GM23248 (cell line): ENCODE measurements at regions not wholly inside any gene's neighbourhood (a gene's known extent, or its start where the extent isn't known, plus 50 kb on each side); places are given as distances from the start of the nearest gene placed in this dataset.

Experiments used
- DNase-seq: peaks from one replicate; pipeline ENCODE4 v3.0.0-alpha.2; 2015
- H2AFZ ChIP-seq: fragments of 200-600 bp; sonication (generic); 2 replicates; pipeline ENCODE4 v1.6.1; 2016; ENCODE audit warnings: antibody characterized with exemption
- H3F3A ChIP-seq: fragments of 200-600 bp; sonication (generic); 2 replicates; pipeline ENCODE4 v1.6.1; 2016; ENCODE audit warnings: mild to moderate bottlenecking, antibody characterized with exemption, mixed run types; ENCODE audit not compliant: insufficient read depth
- H3K27ac ChIP-seq: fragments of 200-600 bp; sonication (generic); 2 replicates; pipeline ENCODE4 v1.5.1; 2016; ENCODE audit warnings: mild to moderate bottlenecking
- H3K27me3 ChIP-seq: fragments of 200-600 bp; sonication (generic); replicated peaks from 2 replicates; pipeline ENCODE4 v1.6.1; 2016; ENCODE audit warnings: mild to moderate bottlenecking; ENCODE audit not compliant: insufficient read depth
- H3K36me3 ChIP-seq: fragments of 200-600 bp; sonication (generic); 2 replicates; pipeline ENCODE4 v1.6.1; 2016; ENCODE audit warnings: low read depth, mild to moderate bottlenecking
- H3K4me1 ChIP-seq: fragments of 200-600 bp; sonication (generic); 2 replicates; pipeline ENCODE4 v1.6.1; 2016; ENCODE audit warnings: mild to moderate bottlenecking; ENCODE audit not compliant: insufficient read depth
- H3K4me2 ChIP-seq: fragments of 200-600 bp; sonication (generic); one replicate; pipeline ENCODE4 v1.6.1; 2016; ENCODE audit warnings: mild to moderate bottlenecking; ENCODE audit not compliant: unreplicated experiment
- H3K4me3 ChIP-seq: fragments of 200-600 bp; sonication (generic); 2 replicates; pipeline ENCODE4 v1.5.1; 2016; ENCODE audit warnings: mild to moderate bottlenecking
- H3K79me2 ChIP-seq: fragments of 200-600 bp; sonication (generic); 2 replicates; pipeline ENCODE4 v1.6.1; 2016; ENCODE audit warnings: mild to moderate bottlenecking; ENCODE audit not compliant: insufficient read depth
- H3K9ac ChIP-seq: fragments of 200-600 bp; sonication (generic); 2 replicates; pipeline ENCODE4 v1.6.1; 2016; ENCODE audit warnings: mild to moderate bottlenecking
- H3K9me2 ChIP-seq: fragments of 200-600 bp; sonication (generic); 2 replicates; pipeline ENCODE4 v1.6.1; 2016; ENCODE audit warnings: mixed run types, mild to moderate bottlenecking, moderate library complexity; ENCODE audit not compliant: insufficient read depth
- H3K9me3 ChIP-seq: fragments of 200-600 bp; sonication (generic); one replicate; pipeline ENCODE4 v1.6.1; 2017; ENCODE audit warnings: low read depth
- H4K20me1 ChIP-seq: fragments of 200-600 bp; sonication (generic); 2 replicates; pipeline ENCODE4 v1.6.0; 2016; ENCODE audit not compliant: insufficient read depth
- EZH2 ChIP-seq: fragments of 200-600 bp; sonication (generic); IDR thresholded peaks from 2 replicates; pipeline ENCODE4 v1.6.1; 2018; ENCODE audit warnings: antibody characterized with exemption, mild to moderate bottlenecking; ENCODE audit not compliant: insufficient read depth, poor library complexity, severe bottlenecking
- EZH2phosphoT487 ChIP-seq: fragments of 200-600 bp; sonication (generic); IDR thresholded peaks from 2 replicates; pipeline ENCODE4 v1.6.1; 2018; ENCODE audit warnings: antibody characterized with exemption, moderate library complexity, mild to moderate bottlenecking, low read depth; ENCODE audit not compliant: insufficient read depth
- WGBS, 2 experiments: methylation state at CpG; one replicate each; pipeline ENCODE4 v1.1.6; 2015 to 2017; ENCODE audit warnings: low lambda C conversion rate in 2 of 2, low coverage in 1 of 2; ENCODE audit errors: missing lambda C conversion rate in 2 of 2; 5-methylcytosine and 5-hydroxymethylcytosine counted together
- in situ Hi-C: fragments of 300-500 bp; cut with MboI; formaldehyde crosslinking; loops from 2 replicates; pipeline ENCODE4 v1.15.0; 2020

GRCh38 chr13:75010941-75011340 lies 471.0 kb downstream of the TBC1D4 start:
- in situ Hi-C loops = no loop called here
- no peaks in the 10 kb centered on the region for H3K9me3 ChIP-seq
- peaks cover 11% of the 10 kb centered on the region for H3K27me3 ChIP-seq
- no peaks in the 10 kb centered on the region for H3K9me2 ChIP-seq
- no peaks in the 10 kb centered on the region for H3K79me2 ChIP-seq
- H3K4me1 ChIP-seq = no peaks in the 10 kb centered on the region
- H3K4me3 ChIP-seq = no peak overlapping the region
- H2AFZ ChIP-seq = no peak overlapping the region
- TF ChIP-seq EZH2 = no peak
- TF ChIP-seq EZH2phosphoT487 = no peak
- H3K9ac ChIP-seq = no peak overlapping the region
- no peaks in the 10 kb centered on the region for H4K20me1 ChIP-seq
- H3K4me2 ChIP-seq = no peak overlapping the region
- H3K27ac ChIP-seq = no peak overlapping the region
- H3F3A ChIP-seq = no peaks in the 10 kb centered on the region
- DNase-seq = no peak
- H3K36me3 ChIP-seq = no peaks in the 10 kb centered on the region
- 37 to 41% methylated on average over 4 of the region's 4 CpGs for WGBS, 2 experiments

- H3K27me3 ChIP-seq = peaks cover 9% of the 10 kb centered on the region
- TF ChIP-seq EZH2phosphoT487 (no peak), EZH2 (no peak)
- no peaks in the 10 kb centered on the region for H3K9me3 ChIP-seq
- in situ Hi-C loops = no loop called here
- H4K20me1 ChIP-seq = no peaks in the 10 kb centered on the region
- DNase-seq = no peak
- H3K27ac ChIP-seq = no peak overlapping the region
- no peaks in the 10 kb centered on the region for H3K4me1 ChIP-seq
- H3K4me2 ChIP-seq = no peak overlapping the region
- H3K36me3 ChIP-seq = no peaks in the 10 kb centered on the region
- no peak overlapping the region for H2AFZ ChIP-seq
- no peak overlapping the region for H3K4me3 ChIP-seq
- no peak overlapping the region for H3K9ac ChIP-seq
- no peaks in the 10 kb centered on the region for H3F3A ChIP-seq
- no peaks in the 10 kb centered on the region for H3K9me2 ChIP-seq
- no peaks in the 10 kb centered on the region for H3K79me2 ChIP-seq
Observed at GRCh38 chr13:75008926-75009325, 473.0 kb downstream of the TBC1D4 start.

- no peak for TF ChIP-seq EZH2
- no peak for TF ChIP-seq EZH2phosphoT487
- in situ Hi-C loops = no loop called here
Observed at GRCh38 chr13:74990992-74991391, 491.0 kb downstream of the TBC1D4 start.

GRCh38 chr13:74987124-74987690 lies 494.8 kb downstream of the TBC1D4 start:
- H3K27ac ChIP-seq = no peak overlapping the region
- no peaks in the 10 kb centered on the region for H3K9me2 ChIP-seq
- no peaks in the 10 kb centered on the region for H3F3A ChIP-seq
- TF ChIP-seq EZH2phosphoT487 (no peak), EZH2 (no peak)
- in situ Hi-C loops = no loop called here
- H3K9ac ChIP-seq = no peak overlapping the region
- no peaks in the 10 kb centered on the region for H4K20me1 ChIP-seq
- H3K4me2 ChIP-seq = no peak overlapping the region
- no peaks in the 10 kb centered on the region for H3K36me3 ChIP-seq
- H3K79me2 ChIP-seq = no peaks in the 10 kb centered on the region
- H3K27me3 ChIP-seq = no peaks in the 10 kb centered on the region
- DNase-seq = no peak
- no peak overlapping the region for H2AFZ ChIP-seq
- H3K9me3 ChIP-seq = no peaks in the 10 kb centered on the region
- H3K4me3 ChIP-seq = no peak overlapping the region
- no peaks in the 10 kb centered on the region for H3K4me1 ChIP-seq

More at GRCh38 chr13:74990992-74991391, 491.0 kb downstream of the TBC1D4 start:
- Histone ChIP-seq H3K4me3 (no peak overlapping the region), H3K79me2 (no peaks in the 10 kb centered on the region), H3K36me3 (no peaks in the 10 kb centered on the region), H3K9me3 (no peaks in the 10 kb centered on the region), H4K20me1 (no peaks in the 10 kb centered on the region), H3K4me1 (no peaks in the 10 kb centered on the region), H3K9me2 (no peaks in the 10 kb centered on the region), H3K4me2 (no peak overlapping the region), H3K9ac (no peak overlapping the region), H2AFZ (no peak overlapping the region), H3F3A (no peaks in the 10 kb centered on the region), H3K27ac (no peak overlapping the region), H3K27me3 (no peaks in the 10 kb centered on the region; the same call in 1 of the 2 replicates)
- DNase-seq = no peak
- 43 to 46% methylated on average over 2 of the region's 2 CpGs for WGBS, 2 experiments

GRCh38 chr13:74986609-74987008 lies 495.4 kb downstream of the TBC1D4 start:
- TF ChIP-seq EZH2phosphoT487 = no peak
- no peak for TF ChIP-seq EZH2
- in situ Hi-C loops = no loop called here

More at GRCh38 chr13:74986609-74987008, 495.4 kb downstream of the TBC1D4 start:
- Histone ChIP-seq H3K27ac (no peak overlapping the region), H3K9me3 (no peaks in the 10 kb centered on the region), H3K9ac (no peak overlapping the region), H3F3A (no peaks in the 10 kb centered on the region), H3K79me2 (no peaks in the 10 kb centered on the region), H3K36me3 (no peaks in the 10 kb centered on the region), H3K4me1 (no peaks in the 10 kb centered on the region), H4K20me1 (no peaks in the 10 kb centered on the region), H2AFZ (no peak overlapping the region), H3K4me3 (no peak overlapping the region), H3K27me3 (no peaks in the 10 kb centered on the region), H3K4me2 (no peak overlapping the region), H3K9me2 (no peaks in the 10 kb centered on the region)
- whole genome bisulfite sequencing, 2 experiments = 45 to 50% methylated on average over 2 of the region's 2 CpGs
- no peak for DNase-seq
